ENCODE measurements at regions not wholly inside any gene's neighbourhood (a gene's known extent, or its start where the extent isn't known, plus 50 kb on each side); places are given as distances from the start of the nearest gene placed in this dataset.
A peak's percentile ranks its signal among the peaks of the same experiment; 100 is the strongest.

DNA sequence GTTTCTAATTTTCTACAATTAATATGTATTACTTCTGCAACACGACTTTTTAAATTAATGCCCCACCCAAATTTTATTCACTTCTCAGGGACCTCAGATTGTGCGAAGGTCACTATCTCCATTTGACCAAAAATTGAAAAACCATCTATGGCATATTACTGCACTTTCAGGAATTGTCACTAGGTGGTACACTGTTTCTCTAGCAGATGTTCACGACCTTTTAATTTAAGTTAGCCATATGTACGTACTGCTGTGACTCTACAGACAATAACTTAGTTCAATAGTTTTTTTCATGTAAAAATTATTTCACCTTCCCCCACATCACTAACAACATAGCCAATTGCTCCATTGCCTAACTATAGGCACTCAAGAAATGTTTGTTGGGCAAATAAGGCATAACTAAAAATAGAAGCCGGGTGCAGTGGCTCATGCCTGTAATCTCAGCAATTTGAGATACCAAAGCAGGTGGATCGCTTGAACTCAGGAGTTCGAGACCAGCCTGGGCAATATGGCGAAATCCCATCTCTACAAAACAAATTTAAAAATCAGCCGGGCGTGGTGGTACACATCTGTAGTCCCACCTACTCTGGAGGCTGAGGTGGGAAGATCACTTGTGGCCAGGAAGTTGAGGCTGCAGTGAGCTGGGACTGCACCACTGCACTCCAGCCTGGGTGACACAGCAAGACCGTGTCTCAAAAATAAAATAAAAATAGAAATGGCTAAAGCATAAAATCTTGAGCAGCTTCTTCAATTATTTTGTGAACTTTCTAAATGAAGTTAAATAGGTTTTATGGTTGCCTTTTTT, 75.7 kb upstream of the PKN2 start:
- peak; percentile 40 to 46 for DNase-seq (ENCODE audit: low read depth in 2 of 2)

DNA sequence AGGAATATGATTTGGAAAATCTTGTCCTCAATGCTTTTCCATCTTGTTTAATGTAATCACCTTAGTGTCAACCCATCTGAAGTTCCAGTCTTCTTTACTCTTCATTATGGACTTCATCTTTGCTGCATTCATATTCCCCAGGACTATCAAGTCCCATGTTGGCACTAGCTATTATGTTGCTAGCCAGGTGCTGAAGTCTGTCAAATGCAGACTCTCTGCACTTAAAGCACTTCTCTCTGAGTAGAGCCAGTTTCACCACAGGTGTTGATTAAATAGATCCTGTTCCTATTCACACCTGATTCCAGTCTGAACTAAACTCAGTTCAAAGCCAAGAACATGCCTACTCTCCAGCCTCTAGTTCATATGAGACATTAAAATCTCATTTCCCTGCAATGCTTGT, 75.0 kb upstream of the PKN2 start:
- DNase-seq (ENCODE audit: low read depth in 2 of 2), result no peak

DNA sequence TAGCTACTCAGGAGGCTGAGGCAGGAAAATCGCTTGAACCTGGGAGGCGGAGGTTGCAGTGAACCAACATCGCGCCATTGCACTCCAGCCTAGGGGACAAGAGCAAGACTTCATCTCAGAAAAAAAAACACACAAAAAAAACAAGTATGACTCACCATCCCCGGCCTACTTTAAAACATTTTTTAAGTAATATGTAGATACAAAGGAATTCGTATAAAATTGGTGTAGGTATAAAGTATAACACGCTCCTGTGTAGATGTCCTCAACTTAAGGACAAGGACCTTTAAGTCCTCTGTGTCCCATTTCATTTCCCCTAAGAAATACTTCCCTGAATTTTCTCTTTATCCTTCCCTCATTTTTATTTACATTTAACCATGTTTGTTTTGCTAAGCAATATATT, 73.4 kb upstream of the PKN2 start:
- DNase-seq (ENCODE audit: low read depth in 2 of 2), result no peak

DNA sequence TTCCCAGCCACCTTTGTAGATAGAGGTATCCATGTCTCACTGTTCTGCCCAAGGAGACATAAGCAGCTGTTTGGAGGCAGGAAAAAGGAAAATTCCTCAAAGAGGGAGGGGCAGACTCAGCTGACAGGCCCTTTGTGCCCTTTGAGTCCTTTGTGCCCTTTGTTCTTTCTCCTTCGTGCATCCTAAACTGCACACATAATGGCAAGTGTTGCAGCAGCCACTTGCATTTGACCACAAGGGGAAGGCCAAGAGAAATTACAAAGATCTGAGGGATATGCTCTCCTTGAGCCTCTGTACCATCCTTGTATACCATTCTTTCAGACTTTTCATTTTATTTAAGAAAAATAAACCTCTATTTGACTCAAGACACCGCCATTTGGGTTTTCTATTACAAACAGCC, 71.8 kb upstream of the PKN2 start:
- DNase-seq (ENCODE audit: low read depth in 2 of 2), result no peak

DNA sequence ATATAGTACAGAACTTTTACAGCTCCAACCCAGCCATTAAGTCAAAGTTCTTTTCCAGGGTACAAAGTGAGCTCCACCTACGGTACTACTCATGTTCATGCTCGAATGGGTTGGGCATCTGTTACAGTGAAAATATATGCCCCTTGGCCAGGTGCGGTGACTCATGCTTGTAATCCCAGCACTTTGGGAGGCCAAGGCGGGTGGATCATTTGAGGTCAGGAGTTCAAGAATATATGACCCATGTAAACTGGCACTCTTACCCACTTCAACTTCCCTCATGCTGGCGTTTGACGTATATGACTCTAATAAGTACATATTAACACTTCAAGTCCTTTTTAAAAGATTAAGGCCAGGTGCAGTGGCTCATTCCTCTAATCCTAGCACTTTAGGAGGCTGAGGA, 71.3 kb upstream of the PKN2 start:
- no peak for DNase-seq (ENCODE audit: low read depth in 2 of 2)

DNA sequence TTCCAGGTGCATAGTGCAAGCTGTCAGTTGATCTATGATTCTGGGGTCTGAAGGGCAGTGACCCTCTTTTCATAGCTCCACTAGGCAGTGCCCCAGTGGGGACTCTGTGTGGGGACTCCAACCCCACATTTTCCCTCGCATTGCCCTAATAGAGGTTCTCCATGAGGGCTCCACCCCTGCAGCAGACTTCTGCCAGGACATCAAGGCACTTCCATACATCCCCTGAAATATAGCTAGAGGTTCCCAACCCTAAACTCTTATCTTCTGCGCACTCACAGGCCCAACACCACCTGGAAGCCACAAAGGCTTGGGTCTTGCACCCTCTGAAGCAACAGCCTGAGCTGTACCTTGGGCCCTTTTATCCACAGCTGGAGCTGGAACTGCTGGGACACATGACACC, 65.7 kb upstream of the PKN2 start:
- no peak for DNase-seq (ENCODE audit: low read depth in 2 of 2)

DNA sequence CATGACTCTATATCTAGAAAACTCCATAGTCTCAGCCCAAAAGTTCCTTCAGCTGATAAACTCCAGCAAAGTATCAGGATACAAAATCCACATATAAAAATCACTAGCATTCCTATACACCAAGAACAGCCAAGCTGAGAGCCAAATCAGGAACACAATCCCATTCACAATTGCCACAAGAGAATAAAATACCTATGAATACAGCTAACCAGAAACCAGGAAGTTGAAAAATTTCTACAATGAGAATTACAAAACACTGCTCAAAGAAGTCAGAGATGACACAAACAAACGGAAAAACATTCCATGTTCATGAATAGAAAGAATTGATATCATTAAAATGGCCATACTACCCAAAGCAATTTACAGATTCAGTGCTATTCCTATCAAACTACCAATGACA, 61.0 kb upstream of the PKN2 start:
- peak in 1 of 2 donors; percentile 1 for DNase-seq (ENCODE audit: low read depth in 2 of 2)
